Mucosa of gallbladder (tissue), 1 donor: ENCODE measurements at regions not wholly inside any gene's neighbourhood (a gene's known extent, or its start where the extent isn't known, plus 50 kb on each side); places are given as distances from the start of the nearest gene placed in this dataset.

Source experiments
- DNase-seq: peaks from one replicate; pipeline ENCODE4 v3.0.0-alpha.2; 2020; ENCODE audit warnings: low spot score
- donor health status: DM: no; HTN: no; CAD: no.

- DNase-seq, result no peak
These were observed 883.3 kb downstream of the TRIML1 start for GRCh38 chr4:189022440-189023035.

- DNase-seq, result no peak
These were observed 890.8 kb downstream of the TRIML1 start for GRCh38 chr4:189029976-189030504.

GRCh38 chr4:189032606-189033338 is 893.5 kb downstream of the TRIML1 start:
- no peak for DNase-seq

DNA sequence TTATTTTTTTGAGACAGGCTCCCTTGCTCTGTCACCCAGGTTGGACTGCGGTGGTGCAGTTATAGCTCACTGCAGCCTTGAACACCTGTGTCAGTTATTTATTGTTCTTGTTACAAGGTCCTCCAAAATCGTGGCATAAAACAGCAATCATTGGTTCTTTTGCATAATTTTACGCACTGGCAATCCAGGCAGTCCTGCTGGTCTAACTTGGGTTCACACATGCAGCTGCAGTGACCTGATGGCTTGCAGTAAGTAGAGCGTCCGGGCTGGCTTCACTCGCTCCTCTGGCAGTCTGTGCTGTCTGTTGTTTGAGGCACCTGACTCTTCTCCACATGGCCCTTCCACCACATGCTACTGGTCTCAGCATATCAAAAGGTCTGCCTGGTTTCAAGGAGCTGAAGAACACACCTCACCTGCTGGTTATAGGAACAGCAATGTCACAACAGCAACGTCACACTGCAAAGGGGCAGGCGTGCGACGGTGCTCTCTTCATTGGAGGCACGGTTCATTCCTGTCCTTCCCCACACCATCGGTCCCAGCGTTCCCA is 894.6 kb downstream of the TRIML1 start:
- DNase-seq, result no peak

DNA sequence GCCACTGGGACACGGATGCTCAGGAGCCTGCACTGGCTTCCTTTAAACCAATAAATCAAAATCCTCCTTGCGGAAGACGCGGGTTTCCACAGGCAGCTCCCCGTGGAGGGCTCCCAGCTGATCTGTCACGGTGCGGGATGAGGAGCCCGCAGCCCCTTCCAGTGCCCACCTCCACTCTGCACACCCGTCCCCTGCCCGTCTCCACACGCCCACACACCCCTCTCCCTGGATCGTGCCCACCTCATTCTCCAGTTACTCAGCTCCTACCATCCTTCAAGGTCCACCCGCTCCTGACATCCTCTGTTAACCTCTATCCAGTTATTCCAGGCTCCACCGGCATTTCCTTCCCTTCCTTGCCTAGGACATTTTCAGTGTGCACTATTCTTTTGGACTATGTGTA is 895.9 kb downstream of the TRIML1 start:
- no peak for DNase-seq

- no peak for DNase-seq
These were observed 896.4 kb downstream of the TRIML1 start for GRCh38 chr4:189035654-189036053.

DNA sequence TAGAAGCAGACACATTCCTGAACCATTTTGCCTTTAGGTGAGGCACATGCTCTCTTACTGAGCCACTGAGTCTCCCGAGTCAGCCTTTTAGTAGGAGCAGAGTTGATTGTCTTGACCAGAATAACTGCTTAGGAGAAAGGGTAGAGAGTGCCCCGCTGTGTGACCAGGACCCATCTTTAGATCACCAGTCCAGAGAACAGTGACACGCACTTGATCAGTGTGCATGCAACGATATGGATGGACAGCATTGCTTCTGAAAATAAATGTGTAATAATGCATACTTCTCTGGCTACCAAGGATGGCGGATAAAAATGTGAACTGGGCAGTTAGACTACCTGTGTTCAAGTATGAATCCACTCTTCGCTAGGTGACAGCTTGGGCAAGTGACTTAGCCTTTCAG is 897.7 kb downstream of the TRIML1 start:
- no peak for DNase-seq

DNA sequence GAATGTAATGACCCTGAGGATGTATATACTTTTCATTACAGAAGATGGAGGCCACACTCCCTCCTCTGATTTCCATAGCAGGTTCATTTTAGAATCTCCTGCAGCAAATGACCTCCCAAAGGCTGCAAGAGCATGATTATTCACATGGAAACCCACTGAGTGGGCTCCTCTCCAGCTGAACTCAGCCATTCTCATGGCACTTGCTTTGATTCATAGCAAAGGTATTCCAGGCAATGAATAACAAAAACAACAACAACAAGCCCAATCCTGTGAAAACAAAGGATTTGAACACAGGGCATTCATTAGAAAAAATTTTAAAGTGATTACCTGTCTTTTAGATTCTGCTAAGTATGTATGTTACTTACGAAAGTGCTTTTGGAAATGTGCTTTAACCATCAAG is 894.0 kb upstream of the FRG1 start:
- DNase-seq, result no peak

DNA sequence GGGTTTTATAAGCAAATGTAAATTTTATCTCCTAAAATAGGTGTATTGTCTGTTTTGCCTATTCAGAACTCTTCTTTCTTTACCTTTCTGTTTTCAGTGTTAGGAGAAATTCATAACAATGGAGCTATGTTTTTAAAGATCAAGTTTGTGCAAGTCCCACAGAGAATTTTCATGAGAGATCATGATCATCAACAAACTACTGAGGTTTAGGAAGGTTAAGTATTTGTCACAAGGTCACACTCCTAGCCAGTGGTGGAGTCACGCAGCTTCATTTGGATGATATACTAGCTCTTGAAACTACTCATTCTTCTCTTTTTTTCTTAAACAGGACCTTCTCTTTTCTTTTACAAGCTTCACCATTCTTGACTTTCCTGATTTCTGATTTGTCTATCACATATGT is 892.6 kb upstream of the FRG1 start:
- DNase-seq, result no peak

GRCh38 chr4:189049682-189050081 is 891.0 kb upstream of the FRG1 start:
- DNase-seq, result no peak

DNA sequence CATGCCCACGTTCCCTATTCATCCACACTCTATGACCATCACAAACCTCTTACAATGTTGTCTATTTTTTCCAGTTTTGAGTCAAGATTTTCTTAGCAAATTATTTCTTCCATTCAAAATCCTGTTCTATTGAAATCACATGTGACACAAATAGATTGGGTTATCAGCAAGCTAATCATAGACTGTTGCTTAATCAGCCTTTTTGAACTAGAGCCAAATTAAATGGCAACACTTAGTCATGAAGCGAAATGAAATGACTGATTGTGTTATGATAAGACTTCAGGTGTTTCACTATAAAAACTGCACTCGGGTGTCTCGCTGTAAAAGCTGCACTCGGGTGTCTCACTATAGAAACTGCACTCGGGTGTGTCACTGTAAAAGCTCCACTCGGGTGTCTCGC is 890.0 kb upstream of the FRG1 start:
- DNase-seq, result no peak

GRCh38 chr4:189053621-189054020 is 887.1 kb upstream of the FRG1 start:
- no peak for DNase-seq

GRCh38 chr4:189060104-189060503 is 880.6 kb upstream of the FRG1 start:
- DNase-seq, result no peak

GRCh38 chr4:189062047-189062820 is 878.4 kb upstream of the FRG1 start:
- no peak for DNase-seq

DNA sequence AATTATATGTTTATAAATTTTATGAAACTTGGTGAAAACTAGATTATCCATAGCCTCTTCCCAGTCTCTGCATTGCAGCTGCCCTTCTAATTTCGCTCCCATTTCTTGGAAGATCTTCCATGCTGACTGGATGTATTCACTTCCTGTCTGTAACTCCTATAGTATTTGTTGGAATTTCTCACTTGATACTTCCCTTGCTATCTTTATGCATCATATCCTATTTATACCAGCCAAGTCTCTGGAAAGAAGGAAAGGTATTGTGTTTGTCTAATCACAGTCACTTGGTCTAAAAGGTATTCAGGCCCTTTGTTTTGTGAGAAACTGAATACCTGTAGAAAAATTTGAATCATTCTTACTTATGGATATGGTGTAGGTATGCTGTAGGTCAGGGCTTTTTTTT is 870.9 kb upstream of the FRG1 start:
- DNase-seq, result no peak

GRCh38 chr4:189071241-189071640 is 869.4 kb upstream of the FRG1 start:
- DNase-seq, result no peak

GRCh38 chr4:189073739-189074138 is 866.9 kb upstream of the FRG1 start:
- no peak for DNase-seq

- no peak for DNase-seq
These were observed 858.8 kb upstream of the FRG1 start for GRCh38 chr4:189081826-189082225.

- DNase-seq, result no peak
These were observed 856.9 kb upstream of the FRG1 start for GRCh38 chr4:189083769-189084168.

DNA sequence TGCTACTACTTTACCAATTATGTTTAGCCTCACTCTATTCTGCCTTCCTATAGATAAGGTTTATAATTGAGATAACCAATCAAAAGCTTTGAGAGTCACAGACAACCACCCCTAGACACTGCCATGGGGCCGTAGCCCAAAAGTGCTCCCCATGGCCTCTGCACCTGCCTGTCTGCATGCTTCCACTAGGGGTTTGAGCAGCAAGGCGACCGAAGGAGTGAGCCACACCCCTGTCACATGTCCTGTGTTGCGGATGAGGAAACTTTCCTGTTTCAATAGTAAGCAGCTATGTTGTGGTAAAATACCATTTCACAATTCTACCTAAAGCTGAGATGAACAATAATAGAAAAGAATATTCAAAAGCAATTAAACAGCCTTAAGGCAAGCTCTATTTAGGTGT is 856.0 kb upstream of the FRG1 start:
- DNase-seq, result no peak

DNA sequence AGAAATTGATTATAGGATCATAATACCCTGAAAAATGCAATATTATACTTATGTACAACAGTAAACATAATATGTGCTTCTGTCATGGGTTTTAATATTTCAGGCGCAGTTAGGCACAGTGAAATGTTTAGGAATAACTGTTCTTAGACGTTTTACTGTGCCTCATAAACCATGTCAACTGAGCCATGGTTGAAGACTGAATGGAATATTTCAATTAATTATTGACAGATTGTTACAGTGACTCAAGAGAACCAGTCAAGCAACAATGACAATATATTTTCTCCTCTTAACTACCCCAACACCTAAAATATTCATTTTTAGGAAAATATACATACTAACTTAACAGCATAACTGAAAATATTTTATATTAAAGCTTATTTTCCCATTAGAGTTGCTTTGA is 852.7 kb upstream of the FRG1 start:
- DNase-seq, result no peak

DNA sequence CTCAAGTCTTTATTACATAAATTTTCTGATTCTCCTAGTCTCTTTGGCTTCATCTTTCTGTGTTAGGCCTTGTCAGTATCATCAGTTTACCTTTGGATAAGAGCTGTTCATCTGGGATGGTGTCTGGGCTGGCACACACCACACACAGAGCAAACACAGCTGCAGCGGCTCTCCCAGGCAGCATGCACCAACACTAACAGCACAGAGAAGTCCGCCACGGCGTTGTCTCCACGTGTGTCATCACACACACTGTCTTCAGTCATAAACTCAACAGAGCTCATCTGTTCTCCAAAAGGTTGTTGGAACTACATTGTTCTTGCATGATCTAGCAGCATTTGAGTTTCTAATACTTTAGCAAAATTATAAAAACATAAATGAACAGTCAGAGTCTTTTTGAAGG is 851.9 kb upstream of the FRG1 start:
- no peak for DNase-seq
